GM18909 (cell line): ENCODE measurements at regions not wholly inside any gene's neighbourhood (a gene's known extent, or its start where the extent isn't known, plus 50 kb on each side); places are given as distances from the start of the nearest gene placed in this dataset.

ENCODE experiments used
- ATAC-seq: cut with Tn5 transposase; IDR thresholded peaks from one replicate; pipeline ENCODE4 v1.9.1; 2021; ENCODE audit warnings: mild to moderate bottlenecking; ENCODE audit not compliant: unreplicated experiment, poor library complexity

DNA sequence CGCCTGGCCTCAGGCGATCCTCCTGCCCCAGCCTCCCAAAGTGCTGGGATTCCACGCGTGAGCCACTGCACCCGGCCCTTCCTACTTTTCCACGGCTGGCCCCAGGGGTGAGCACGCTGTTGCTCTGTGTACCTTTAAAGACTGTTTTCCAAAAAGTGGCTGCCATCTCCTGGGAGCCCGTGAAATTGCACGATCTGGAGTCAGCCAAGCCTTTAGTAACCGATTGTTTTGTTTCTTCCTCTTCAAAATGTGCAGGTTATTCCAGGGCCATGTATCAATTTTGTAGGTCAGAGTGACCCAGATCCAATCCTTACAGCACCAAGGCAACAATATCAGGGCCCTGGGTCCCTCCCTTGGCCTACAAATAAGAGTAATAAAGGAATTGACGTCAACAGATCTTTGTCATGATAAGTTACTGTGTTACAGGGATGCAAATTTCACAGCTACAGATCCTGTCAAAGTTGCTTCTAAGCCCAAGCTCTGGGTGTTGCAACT is 135.6 kb upstream of the ZNF236 start:
- peak; percentile 70 for ATAC-seq

GRCh38 chr18:76685860-76686259 is 136.5 kb upstream of the ZNF236 start:
- no peak for ATAC-seq

DNA sequence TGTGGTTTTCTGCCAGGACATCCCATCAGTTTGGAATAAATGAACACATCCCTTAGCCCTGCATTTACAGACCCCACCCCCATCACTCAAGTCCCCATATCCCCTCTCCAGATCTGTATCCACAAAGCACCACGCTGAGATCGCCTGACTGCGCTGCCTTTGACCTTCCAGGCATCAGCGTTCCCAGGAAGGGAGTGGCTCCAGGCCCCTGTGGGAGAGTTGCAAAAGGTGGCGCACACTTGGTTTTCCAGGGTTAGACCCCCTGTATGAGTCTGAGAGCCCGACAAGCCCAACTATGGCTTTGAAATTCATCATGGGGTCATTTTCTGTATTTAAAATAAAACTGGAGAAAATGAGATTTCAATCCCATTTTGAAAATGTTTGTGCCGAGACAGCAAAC is 137.0 kb upstream of the ZNF236 start:
- no peak for ATAC-seq

- ATAC-seq = no peak
These were observed 138.1 kb upstream of the ZNF236 start for GRCh38 chr18:76684265-76684664.

GRCh38 chr18:76679945-76680344 is 142.4 kb upstream of the ZNF236 start:
- no peak for ATAC-seq

GRCh38 chr18:76679259-76679658 is 143.1 kb upstream of the ZNF236 start:
- ATAC-seq = no peak

DNA sequence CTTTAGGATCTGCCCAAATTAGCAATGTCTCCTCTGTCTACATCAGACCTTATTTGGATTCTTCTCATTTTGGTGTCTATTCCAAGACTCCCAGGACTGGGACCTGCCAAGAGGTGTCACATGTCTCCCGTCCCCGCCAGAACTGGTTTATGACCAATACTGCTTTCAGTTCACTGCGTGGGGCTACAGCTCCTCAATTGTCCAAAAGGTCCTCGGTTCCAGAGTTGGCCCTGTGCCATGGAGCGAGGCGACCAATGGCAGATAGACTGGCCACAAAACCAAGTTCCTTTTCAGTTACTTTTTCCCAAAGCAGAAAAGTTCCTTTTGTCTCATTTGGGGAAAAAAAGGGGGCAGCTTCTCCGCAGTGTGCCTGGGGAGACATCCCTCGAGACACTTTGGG is 144.1 kb upstream of the ZNF236 start:
- ATAC-seq = no peak

- ATAC-seq = no peak
These were observed 147.8 kb upstream of the ZNF236 start for GRCh38 chr18:76674596-76674995.

DNA sequence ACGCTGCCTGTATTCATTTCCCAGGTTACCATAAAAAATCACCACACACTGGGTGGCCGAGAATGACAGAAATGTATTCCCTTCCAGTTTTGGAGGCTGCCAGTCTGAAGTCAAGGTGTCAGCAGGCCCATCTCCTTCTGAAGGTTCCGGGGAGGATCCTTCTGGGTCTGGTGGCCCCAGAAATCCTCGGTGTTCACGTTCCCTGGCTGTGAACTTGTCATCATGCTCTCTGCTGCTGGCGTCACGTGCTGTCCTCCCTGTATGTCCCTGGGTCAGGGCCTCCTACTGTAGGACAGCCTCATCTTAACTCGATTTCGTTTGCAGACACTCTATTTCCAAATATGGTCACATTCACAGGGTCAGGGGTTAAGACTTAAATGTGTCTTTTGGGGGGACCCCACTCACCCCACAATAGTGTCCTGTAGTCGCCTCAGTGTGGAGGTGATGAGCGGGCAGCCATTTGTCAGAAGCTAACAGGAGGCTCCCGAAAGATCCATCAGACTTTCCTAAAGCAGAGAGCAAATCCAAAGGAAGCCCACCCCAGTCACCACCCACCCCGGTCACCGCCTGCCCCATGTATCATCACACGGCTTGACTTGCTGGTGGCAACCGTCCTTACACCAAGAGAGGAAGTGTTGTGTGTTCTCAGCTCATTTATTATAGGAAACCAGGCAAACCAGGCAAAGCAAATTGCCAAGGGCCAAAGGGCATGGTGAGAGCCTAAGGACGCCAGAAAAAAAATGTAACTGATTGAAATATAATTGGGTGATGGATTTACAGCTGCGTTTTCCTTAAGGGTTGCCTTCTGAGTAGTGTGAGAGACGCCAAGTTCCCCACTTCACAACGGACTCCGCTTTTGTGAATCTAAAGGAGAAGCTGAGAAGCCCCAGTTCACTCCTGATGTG is 148.8 kb upstream of the ZNF236 start:
- ATAC-seq = no peak

DNA sequence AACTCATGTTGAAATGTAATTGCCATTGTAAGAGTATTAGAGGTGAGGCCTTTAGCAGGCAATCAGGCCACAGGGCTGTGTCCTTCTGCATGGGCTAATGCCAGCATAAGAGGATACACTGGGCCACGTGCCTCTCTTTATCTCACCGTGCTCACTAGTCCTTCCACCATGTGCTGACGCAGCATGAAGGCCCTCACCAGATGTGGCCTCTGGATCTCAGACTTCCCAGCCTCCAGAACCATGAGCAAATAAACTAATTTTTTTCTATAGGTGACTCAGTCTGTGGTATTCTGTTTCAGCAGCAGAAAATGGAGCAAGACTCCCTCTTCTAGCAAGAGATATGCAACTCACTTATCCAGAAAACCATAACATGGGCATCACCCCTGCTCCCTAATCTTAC is 149.7 kb upstream of the ZNF236 start:
- no peak for ATAC-seq

DNA sequence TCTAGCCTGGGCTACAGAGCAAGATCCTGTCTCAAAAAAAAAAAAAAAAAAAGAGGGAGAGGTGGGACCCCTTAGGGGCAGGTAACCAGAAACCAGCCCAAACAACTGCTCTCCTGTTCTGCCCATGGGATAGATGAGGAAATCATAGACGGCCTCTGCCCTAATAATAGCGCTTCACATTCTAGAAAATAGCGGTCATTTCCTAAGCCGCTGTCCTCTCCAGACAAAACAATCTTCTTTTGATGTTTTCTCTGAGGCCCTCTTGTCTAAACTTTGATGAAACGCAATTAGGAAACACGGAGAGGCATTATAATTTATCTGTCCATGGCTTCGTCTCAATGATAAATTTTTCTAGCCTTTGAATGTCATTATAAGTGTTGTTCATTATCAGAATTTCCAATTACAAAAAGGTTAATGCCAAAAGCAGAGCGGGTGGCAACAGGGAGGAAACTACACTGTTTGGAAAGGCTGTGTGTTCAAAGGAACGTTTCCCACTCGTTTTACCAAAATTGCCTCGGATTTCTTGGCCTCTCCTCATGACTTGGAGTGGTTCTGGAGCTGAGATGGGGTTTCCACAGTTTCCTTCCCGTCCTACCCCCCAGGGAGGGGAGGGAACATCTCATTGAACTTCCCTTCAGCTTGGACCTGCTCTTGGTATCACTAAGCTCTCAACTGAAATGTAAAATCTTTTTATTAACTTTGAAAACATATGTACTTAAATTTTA is 151.6 kb upstream of the ZNF236 start:
- ATAC-seq = no peak

GRCh38 chr18:76668546-76668945 is 153.8 kb upstream of the ZNF236 start:
- ATAC-seq = no peak

- no peak for ATAC-seq
These were observed 154.2 kb upstream of the ZNF236 start for GRCh38 chr18:76668119-76668518.

DNA sequence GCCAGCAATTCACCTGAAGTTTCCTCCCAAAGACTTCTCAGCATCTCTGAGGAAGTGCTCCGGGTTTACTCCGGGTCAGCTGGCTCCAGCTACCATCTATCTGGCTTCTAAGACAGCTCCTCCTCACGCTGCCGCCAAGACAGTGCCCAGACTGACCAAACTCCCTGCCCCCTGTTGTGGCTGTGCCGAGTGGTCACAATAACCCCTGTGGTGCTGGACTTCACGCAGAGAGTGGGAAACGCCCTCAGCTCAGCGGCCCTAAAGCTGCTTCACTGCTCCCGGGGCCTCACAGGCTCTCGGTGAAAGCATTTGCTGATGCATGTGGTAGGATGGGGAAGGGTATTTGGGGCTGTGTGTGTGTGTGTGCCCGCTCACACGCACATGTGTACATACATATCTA is 154.8 kb upstream of the ZNF236 start:
- no peak for ATAC-seq

GRCh38 chr18:76662626-76663025 is 159.7 kb upstream of the ZNF236 start:
- no peak for ATAC-seq

DNA sequence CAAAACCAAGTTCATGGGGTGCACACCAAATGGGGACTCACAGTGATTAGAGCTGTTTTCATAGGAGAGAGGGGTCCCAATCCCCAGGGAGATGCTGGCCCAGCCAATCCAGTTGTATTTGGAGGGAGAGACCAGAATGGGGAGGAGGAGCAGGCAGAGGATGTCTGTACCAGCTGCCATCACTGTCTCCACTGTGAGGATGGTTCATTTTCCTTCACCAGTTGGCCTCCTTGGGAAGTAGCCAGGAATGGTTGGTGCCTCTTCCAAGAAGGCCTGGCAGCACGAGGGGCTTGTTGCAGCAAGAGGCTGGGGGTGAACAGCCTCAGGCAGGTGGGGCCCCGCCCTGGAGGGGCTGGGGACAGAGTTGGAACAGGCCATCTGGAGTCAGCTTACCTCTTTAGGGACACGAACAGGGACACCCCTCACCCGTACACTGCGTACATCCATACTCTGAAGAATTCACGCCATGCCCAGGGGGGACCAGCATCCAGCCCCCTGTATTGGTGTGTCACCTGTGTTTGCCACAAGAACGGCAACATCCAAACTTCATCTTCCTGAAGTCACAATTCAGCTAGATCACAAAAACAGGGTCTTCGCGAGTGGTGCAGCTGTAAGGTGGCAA is 161.7 kb upstream of the ZNF236 start:
- ATAC-seq = no peak

DNA sequence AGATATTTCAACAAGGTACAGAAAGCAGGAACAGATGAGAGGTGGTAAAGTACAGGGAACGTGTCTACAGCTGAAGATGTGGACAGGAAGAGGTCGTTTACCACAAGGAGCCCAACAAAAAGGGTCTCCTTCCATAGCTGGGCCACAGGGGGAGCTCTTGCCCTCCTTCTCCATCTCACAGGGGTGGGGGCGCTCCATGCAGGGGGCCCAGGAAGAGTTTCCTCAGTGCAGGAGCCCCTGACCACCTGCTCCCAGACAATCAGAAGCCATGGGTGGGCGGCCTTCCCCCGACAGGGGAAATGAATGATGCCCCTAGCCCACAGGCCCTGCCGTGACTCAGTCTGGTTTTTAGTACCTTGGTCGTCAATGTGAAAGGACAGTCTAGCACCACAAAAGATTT is 163.6 kb upstream of the ZNF516 start:
- ATAC-seq = peak; percentile 61

- ATAC-seq = no peak
These were observed 162.9 kb upstream of the ZNF516 start for GRCh38 chr18:76657911-76658470.

- no peak for ATAC-seq
These were observed 162.1 kb upstream of the ZNF516 start for GRCh38 chr18:76656925-76657827.

- no peak for ATAC-seq
These were observed 159.5 kb upstream of the ZNF516 start for GRCh38 chr18:76654577-76654976.
